HG03565 (cell line): ENCODE measurements at regions not wholly inside any gene's neighbourhood (a gene's known extent, or its start where the extent isn't known, plus 50 kb on each side); places are given as distances from the start of the nearest gene placed in this dataset.

Experiments
- ATAC-seq: cut with Tn5 transposase; IDR thresholded peaks from one replicate; pipeline ENCODE4 v1.9.1; 2021; ENCODE audit warnings: mild to moderate bottlenecking, moderate library complexity; ENCODE audit not compliant: unreplicated experiment

GRCh38 chr15:60093273-60094067, 89.4 kb downstream of the FOXB1 start:
- no peak for ATAC-seq

- no peak for ATAC-seq
These were observed 91.6 kb downstream of the FOXB1 start for GRCh38 chr15:60095711-60096110.

GRCh38 chr15:60096157-60096556, 92.0 kb downstream of the FOXB1 start:
- ATAC-seq, result no peak

GRCh38 chr15:60101416-60101815, 97.3 kb downstream of the FOXB1 start:
- no peak for ATAC-seq

GRCh38 chr15:60102748-60103147, 98.6 kb downstream of the FOXB1 start:
- ATAC-seq, result no peak

- no peak for ATAC-seq
These were observed 106.8 kb downstream of the FOXB1 start for GRCh38 chr15:60110909-60111308.

GRCh38 chr15:60115579-60116380, 111.7 kb downstream of the FOXB1 start:
- no peak for ATAC-seq

GRCh38 chr15:60116456-60117089, 112.5 kb downstream of the FOXB1 start:
- ATAC-seq, result no peak

GRCh38 chr15:60118146-60118545, 114.0 kb downstream of the FOXB1 start:
- no peak for ATAC-seq

GRCh38 chr15:60118626-60119025, 114.5 kb downstream of the FOXB1 start:
- ATAC-seq, result no peak

- no peak for ATAC-seq
These were observed 115.0 kb downstream of the FOXB1 start for GRCh38 chr15:60119101-60119500.

- ATAC-seq, result no peak
These were observed 116.0 kb downstream of the FOXB1 start for GRCh38 chr15:60120100-60120499.

GRCh38 chr15:60121845-60122244, 117.7 kb downstream of the FOXB1 start:
- ATAC-seq, result no peak

GRCh38 chr15:60122691-60123090, 118.6 kb downstream of the FOXB1 start:
- ATAC-seq, result no peak

GRCh38 chr15:60124460-60125070, 120.5 kb downstream of the FOXB1 start:
- ATAC-seq, result no peak

GRCh38 chr15:60125334-60125733, 121.2 kb downstream of the FOXB1 start:
- no peak for ATAC-seq

- ATAC-seq, result no peak
These were observed 122.1 kb downstream of the FOXB1 start for GRCh38 chr15:60126200-60126599.

GRCh38 chr15:60126661-60127060, 122.5 kb downstream of the FOXB1 start:
- ATAC-seq, result no peak

GRCh38 chr15:60128000-60128376, 123.9 kb downstream of the FOXB1 start:
- no peak for ATAC-seq

- no peak for ATAC-seq
These were observed 124.6 kb downstream of the FOXB1 start for GRCh38 chr15:60128710-60129109.

- ATAC-seq, result no peak
These were observed 126.3 kb downstream of the FOXB1 start for GRCh38 chr15:60130398-60130797.
